ENCODE measurements at regions not wholly inside any gene's neighbourhood (a gene's known extent, or its start where the extent isn't known, plus 50 kb on each side); places are given as distances from the start of the nearest gene placed in this dataset.
A peak's percentile ranks its signal among the peaks of the same experiment; 100 is the strongest.
"Not testable (repeated sequence)": the region's sequence is repeated elsewhere in the genome, so short reads cannot be mapped to it uniquely, and the experiment has no call there.

DNA sequence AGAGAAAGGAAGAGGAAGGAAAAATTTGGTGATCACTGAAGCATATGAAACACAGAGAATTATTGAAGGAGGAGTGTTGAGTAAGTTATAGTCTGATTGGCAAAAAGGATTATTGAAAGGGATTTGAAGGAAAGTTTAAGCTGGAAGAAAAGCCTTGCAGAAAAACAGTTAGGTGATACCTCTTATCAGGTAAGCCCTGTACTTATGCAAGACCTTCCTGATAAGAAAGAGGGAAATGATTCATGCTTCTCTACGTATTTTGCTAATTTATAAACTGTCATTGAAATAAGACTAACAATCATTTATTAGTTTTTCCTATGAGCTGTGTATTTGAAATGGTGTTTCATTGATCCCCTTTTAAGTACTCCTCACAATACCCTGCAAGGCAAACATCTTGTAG lies 793.9 kb upstream of the NRXN1 start:
- DNase-seq = no peak

DNA sequence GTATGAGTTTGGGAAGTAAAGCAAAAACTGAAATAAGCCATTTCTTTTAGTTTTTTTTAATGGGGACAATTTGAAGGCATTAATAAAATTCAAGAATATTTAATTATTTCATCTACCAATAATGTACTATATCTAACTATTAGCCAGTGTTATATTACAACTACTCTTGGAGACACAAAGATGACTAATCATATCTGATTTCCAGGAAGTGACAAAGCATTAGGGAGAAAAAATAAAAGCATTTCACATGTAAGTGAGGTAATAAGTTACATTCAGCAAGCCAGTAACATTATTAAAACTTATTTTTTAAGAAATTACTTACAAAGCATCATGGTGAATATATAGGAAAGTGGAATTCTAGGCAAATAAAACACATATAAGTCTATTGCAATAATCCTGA lies 781.3 kb upstream of the NRXN1 start:
- DNase-seq = no peak

DNA sequence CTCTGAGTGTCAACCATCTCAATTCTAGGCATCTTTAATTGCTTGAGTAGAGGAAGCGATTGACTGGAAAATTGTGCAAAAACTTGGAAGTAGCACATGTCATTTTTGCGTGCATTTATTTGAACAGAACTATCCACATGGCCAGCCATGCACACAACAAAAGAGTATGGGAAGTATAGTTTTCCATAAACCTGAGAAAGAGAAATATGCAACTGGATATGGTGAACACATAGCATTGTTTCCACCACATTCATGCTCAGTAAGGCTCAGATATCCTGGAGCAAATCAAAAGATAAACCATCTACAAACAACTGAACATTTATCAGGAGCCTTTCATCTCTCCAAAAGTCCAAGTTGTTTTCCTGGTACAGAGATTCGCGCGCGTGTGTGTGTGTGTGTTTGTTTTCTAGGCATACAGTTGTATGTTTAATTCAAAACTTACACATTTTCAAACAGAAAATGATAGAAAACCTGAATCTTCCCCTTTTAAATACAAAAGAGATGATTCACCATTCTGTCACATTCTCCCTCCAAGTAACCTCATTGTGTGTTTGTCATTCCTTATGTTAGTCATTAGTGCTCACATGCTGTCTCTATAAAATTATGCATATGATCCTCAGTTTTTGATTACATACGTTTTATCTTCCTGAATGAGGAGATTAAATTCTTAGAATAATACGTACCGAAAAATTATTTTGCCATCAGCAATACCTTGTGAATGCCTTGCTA lies 780.4 kb upstream of the NRXN1 start:
- DNase-seq = no peak

DNA sequence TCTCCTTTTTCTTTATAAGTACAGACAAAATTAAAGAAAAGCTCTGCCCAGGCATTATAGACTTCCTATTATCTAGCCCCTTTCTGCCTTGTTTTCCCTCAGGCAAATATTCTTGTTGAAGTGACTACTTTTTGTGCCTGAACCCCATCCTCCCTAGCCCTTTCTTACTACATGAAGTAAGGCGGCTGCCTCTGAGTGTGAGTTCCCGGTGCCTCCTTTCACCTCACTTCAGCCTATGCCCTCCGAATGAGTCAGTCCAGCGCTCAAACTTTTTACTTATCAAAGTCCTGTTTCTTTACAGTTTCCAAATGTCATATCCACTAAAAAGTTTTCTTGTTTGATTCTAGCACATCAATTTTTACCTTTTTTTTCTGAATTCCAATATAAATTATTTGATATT lies 778.3 kb upstream of the NRXN1 start:
- DNase-seq = no peak

DNA sequence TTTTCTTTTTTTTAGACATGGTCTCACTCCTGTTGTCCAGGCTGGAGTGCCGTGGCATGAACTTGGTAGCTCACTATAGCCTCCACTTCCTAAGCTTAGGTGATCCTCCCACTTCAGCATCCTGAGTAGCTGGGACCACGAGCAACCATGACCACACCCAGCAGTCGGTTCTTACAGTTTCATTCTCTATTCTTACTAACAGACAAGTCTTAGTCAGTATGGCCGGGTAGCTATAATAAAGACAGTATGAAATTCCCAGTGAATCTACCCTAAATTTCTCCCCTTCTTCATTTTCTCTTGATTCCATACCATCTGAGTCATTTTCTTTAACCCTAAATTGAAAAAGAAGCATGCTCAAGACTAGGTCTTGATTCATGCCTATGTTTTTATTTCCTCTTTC lies 775.3 kb upstream of the NRXN1 start:
- no peak for DNase-seq

DNA sequence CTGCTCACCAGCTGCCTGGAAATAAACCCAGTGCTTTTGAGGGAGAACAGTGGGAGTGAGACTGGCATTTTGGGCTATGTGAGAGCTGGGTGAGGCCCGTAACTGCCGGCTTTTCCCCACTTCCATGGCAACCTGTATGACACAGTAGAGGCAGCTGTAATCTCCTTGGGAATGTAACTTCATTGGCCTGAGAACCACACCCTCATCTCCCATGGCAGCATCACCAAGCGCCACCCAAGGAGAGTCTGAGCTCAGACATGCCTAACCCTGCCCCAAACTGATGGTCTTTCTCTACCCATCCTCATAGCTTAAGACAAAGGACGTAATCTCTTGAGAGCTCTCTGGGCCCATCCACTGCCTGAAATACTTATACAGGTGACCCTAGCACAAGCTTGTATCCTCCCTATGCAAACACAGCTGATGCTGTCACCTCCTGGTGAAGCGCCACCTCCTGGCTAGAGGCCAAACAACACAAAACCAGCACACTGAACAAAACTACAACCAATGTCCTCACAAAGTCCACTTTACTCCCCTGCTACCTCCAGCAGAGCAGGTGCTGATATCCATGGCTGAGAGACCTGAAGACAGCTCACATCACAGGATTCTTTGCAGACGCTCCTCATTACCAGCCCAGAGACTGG lies 763.4 kb upstream of the NRXN1 start:
- no peak for DNase-seq

DNA sequence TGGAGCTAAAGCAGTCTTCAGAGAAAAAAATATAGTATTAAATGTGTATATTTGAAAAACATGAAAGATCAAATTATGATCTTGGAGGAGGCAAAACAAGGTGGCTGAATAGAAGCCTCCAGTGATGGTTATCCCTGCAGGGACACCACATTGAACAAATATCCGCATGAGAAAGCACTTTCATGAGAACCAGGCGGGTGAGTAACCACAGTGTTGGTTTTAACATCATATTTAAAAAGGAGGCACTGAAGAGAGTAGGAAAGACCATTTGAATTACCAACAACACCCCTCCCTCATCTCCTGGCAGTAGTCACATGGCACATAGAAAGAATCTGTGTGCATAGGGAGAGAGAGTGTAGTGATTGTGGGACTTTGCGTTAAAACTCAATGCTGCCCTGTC lies 759.6 kb upstream of the NRXN1 start:
- no peak for DNase-seq

DNA sequence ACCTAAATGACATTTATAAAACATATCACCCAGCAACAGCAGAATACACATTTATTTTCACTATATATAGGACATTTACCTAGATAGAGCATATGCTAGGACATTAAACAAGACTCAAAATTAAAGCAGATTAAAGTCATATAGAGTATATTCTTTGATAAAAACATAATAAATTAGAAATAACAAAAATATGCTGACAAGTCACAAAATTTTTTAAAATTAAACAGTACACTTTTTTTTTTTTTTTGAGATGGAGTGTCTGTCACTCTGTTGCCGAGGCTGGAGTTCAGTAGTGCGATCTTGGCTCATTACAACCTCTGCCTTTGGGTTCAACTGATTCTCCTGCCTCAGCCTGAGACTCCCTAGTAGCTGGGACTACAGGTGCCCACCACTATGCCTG lies 758.9 kb upstream of the NRXN1 start:
- DNase-seq = no peak

DNA sequence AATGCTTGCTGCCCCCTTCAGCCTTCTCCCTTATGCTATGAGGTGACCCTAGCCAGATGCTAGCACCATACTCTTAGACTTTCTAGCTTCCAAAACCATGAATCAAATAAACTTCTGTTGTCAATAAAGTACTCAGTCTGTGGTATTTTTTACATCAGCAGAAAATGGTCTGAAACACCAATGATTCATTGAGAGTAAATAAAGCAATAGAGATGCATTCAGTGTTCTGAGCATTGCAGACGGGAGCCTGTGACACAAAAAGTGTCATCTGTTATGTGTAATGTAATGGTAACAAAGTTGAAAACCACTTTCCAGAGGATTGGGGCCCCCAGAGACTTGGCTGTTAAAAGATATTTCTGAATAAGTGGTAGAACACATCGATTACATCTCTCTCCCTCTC lies 758.0 kb upstream of the NRXN1 start:
- DNase-seq = no peak

DNA sequence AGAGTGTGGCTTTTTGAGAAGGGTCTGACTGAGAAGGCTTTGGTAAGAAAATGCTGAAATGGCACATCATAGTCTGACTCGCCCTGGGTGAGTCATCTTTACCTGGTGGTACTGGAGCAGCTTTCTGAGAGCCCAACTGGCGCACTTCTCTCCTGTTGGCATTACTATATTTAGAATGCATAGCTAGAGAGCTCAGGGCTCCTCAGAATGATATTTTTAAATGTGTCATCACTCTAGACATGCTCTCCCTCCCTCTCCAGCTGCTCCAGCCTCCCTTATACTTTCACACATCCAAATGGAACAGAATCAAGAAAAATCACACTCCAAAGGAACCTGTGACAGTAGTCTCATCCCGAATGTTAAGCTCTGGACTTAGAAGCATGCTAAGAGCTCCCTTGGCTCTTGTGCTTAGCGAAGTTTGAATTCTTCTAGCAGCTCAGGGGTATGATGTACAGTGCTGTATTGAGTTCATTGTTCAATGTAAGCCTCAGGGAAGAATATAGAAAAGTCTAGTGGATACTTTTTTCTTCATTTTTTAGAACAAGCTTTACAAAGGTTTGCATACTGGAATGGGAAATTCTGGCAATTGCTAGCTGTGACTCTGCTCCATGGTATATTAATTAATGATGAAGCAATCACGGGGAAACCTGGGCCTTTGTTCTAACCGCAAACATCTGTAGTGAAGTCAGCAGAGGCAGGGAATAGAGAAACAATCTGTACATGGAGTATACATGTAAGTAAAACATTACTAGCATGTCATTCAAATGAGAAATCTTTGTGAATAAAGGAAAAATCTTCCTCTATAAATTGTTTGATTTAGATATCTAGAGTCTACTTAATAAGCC lies 751.2 kb upstream of the NRXN1 start:
- peak; percentile 62 for DNase-seq

DNA sequence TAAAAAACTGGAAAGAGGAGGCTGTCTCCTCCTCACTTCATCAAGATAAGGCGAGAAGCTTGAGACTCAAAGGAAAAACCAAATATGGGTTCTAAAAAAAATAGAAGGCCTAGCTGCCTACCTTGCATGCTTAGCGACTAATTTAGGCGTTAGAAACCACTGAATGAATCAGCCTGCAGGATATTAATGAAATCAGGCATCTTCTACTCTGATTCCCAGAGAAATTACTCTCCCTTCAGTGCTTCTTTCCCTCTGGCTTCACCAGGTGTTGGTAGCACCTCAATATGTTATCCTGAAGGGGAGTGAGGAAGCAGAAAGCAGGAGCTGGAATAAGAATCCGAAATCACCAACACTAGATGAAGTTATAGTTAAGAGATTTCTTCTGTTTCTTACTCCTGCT lies 749.8 kb upstream of the NRXN1 start:
- DNase-seq = no peak

DNA sequence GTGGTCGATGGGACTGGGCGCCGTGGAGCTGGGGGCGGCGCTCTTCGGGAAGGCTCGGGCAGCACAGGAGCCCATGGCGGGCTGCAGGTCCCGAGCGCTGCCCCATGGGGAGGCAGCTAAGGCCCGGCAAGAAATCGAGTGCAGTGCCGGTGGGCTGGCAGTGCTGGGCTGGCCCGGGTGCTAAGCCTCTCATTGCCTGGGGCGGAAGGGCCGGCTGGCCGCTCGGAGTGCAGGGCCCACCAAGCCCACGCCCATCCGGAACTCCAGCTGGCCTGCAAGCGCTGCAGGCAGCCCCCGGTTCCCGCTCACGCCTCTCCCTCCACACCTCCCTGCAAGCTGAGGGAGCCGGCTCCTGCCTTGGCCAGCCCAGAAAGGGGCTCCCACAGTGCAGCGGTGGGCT lies 748.4 kb upstream of the NRXN1 start:
- DNase-seq = no peak

DNA sequence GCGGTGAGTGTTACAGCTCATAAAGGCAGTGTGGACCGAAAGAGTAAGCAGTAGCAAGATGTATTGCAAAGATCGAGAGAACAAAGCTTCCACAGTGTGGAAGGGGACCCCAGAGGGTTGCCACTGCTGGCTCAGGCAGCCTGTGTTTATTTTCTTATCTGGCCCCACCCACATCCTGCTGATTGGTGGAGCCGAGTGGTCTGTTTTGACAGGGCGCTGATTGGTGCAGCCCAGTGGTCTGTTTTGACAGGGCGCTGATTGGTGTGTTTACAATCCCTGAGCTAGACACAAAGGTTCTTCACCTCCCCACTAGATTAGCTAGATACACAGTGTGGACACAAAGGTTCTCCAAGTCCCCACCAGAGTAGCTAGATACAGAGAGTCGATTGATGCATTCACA lies 747.8 kb upstream of the NRXN1 start:
- not testable (repeated sequence) for DNase-seq

DNA sequence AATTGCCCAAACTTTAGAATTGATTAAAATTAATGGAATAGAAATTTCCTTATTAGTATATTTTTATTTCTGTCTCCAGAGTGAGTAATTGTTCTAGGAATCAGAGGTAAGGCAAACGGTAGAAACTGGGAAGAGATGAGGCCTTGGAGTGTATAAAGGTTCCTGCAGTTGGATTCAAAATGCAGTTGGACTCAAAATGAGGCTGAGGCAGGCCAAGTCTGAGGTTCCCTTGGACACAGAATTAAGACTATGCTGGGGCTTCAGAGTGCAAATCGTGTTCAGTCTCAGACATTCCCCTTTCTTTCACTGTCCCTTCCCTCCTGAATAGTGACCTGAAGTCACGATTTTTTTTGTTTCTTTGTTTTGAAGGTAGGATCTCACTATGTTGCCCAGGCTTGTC lies 746.9 kb upstream of the NRXN1 start:
- DNase-seq = peak; percentile 52

DNA sequence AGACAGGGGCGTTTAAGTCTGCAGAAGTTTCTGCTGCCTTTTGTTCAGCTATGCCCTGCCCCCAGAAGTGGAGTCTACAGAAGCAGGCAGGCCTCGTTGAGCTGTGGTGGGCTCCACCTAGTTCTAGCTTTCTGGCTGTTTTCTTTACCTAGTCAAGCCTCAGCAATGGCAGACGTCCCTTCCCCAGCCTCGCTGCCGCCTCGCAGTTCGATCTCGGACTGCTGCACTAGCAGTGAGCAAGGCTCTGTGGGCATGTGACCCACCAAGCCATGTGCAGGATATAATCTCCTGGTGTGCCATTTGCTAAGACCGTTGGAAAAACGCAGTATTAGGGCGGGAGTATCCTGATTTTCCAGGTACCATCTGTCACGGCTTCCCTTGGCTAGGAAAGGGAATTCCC lies 742.7 kb upstream of the NRXN1 start:
- DNase-seq = not testable (repeated sequence)

DNA sequence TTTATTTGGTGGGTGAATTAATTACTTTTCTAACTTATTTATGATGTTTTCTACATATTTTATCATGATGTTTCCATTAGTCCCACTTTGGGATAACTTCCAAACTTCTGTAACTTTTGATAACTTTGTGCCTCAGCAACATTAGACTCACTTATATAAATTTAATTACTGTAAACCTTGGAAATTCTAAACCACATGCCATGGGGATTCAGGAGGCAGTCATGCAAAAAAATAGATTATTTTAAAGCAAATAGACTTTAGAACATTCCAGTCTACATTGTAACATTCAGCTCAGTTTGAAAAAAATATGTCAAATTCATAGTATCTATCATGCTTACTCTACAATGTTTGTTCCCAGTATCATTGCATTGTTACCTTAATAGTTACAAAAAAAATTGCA lies 728.5 kb upstream of the NRXN1 start:
- no peak for DNase-seq

DNA sequence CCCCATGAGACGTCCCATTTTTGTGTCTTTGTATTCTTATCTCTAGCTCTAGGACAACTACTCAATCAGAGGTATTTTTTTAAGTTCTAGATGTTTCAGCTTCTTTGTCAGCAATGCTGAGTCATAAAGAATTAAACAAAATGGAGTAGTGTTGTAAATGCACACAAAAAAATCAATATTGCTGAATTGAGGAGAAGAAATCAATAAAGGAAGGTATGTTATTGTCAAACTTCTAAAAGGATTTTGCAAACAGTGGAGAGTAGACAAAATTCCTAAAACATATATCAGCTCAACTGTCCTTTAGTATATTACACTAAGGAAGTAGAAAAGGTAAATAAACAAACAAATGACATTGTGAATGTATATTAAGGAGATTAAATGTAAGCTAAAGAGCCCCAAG lies 726.1 kb upstream of the NRXN1 start:
- DNase-seq = no peak

DNA sequence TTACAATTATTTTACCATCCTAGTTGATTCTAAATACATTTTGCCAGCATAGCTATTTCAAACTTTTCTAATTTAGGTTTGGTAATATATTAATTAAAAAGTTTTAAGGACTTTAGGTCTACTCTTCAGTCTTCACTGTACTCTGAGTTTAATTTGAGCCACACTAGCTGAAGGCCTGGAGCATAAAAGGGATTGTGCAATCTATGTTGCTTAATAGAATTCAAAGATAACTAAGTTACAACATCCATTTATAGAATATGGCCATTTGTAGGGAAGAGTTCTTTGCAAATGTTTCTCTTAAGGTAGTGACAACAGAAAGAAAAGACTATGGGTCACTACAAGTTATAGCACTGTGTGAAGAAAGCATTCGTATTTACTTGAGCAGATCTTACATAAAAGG lies 702.2 kb upstream of the NRXN1 start:
- no peak for DNase-seq

DNA sequence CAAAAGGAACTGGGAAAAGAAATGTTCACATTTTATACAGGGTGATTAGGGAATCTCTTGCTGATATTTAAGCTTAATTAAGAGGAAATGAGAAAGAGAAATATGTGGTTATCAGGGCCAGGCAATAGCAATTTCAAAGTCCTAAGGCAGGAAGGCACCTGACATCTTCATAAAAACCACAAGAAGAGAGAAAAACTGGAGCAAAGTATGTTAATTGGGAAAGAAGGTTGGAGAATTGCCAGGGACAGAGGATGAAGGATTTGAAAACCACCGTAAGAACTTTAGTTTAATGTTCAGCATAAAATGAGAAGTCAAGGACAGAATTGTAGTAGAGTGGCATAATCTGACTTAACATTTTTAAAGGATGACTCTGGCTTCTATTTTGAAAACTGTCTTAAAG lies 691.8 kb upstream of the NRXN1 start:
- no peak for DNase-seq

DNA sequence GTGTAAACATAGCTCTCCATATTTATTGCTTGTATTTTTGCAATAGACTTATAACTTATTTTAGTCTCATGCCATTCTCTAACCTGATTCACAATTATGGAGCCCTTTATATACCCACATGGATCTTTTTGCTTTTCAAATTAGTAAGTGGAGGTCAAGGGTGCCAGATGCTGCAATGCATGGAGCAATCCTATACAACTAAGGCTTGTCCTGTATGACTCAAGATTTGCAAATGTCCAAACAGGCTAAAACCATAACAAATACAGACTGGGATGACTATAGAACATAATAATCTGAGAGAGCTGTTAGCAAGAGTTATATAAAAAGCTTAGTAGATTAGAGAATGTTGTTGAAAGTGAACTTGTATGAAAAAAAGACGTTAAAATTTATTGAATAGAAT lies 690.4 kb upstream of the NRXN1 start:
- no peak for DNase-seq

DNA sequence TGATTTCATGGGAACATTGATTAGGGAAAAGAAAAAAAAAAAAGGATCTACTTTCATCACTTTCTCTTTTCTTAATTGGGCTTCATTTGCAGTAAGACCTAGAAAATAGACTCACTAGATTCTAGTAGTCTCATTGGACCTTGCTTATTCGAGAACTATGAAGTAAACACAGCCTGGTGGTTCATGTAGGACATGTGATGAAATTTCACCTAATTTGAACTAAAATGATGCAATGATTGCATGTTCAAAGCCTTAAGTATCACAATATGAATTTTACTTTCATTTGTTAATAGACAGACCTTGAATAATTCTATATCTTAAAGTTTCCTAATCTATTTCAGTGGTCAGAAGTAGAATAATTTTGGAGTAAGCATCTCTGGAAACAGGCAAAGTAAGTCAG lies 688.9 kb upstream of the NRXN1 start:
- no peak for DNase-seq

DNA sequence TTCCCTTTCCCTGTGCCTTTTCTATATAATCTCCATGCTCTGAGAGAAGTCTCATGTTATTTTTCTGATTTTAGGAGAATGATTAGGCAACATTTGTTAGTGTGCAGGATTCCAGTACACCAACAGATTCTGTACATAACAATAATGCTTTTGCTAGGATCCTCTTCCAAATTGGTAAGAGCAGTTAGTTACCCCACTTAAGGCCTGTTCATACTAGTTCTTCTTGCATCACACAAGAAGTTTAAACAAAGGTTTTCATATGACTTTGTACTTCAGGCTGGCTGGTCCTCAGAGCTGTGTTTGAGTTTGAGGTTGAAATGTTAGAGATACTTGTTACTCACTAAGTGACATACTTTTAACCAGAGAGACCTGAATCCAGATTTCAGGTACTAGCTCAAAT lies 686.9 kb upstream of the NRXN1 start:
- no peak for DNase-seq

DNA sequence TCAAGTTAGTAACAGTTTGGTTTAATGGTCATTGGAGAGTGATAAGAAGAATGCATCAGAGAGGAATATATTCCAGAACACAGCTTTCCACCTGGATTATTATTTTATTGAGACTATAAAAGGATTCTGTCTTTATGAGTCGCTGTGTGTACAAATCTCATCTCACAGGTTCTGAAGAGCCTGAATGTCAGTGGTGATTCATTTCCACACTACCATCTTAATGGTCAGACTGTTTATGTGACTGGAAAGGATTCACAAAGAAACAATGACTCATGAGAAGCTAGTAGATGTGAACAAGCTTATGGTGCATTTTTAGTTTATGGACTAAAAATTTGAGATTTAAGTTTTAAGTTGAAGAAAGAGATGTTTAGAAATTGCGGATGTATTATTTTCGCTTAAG lies 685.4 kb upstream of the NRXN1 start:
- no peak for DNase-seq

DNA sequence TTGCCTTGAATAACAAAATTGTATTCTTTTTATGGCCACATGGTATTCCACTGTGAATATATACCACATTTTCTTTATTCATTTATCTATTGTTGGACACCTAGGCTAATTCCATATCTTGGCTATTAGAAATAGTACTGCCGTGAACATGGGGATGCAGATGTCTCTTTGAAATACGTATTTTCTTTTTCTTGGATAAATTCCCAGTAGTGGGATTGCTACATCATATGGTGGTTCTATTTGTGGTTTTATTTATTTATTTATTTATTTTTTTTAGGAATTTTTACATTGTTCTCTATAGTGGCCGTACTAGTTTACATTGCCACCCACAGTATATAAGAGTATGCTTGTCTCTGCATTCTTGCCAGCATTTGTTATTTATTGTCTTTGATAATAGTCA lies 679.8 kb upstream of the NRXN1 start:
- DNase-seq = no peak
